A549 (cell line): ENCODE measurements at regions not wholly inside any gene's neighbourhood (a gene's known extent, or its start where the extent isn't known, plus 50 kb on each side); places are given as distances from the start of the nearest gene placed in this dataset.

Experiments used
- ATAC-seq, 2 experiments: fragments of 200-7000 bp in 1 of 2; fragments of >200 bp in 1 of 2; cut with Nextera tagmentation in 1 of 2; cut with Tn5 transposase in 1 of 2; 3 replicates each; pipeline versions ENCODE4 v1.8.0 to v1.9.1; 2018 to 2020; ENCODE audit warnings: mild to moderate bottlenecking in 1 of 2, moderate library complexity in 1 of 2
- CTCF ChIA-PET: fragments of 300-600 bp; sonication (Branson Sonifier 250); formaldehyde crosslinking; extraction: SDS; loops from one replicate; lab custom pipeline; 2021; ENCODE audit warnings: antibody characterized with exemption, inconsistent platforms; lab: Yijun Ruan, JAX
- POLR2A ChIA-PET: fragments of 350-600 bp; formaldehyde crosslinking; extraction: SDS; loops from one replicate; lab custom pipeline; 2021; ENCODE audit warnings: antibody characterized with exemption, inconsistent platforms; lab: Yijun Ruan, JAX
- DNase-seq, 2 experiments: peaks; one replicate each; pipeline versions ENCODE4 v3.0.0 to v3.0.0-alpha.2; 2011 to 2016; ENCODE audit warnings: low read depth in 1 of 2, low spot score in 1 of 2
- FAIRE-seq: peaks from 2 replicates; lab custom pipeline; 2011; peaks lifted over from hg19 to GRCh38; lab: Jason Lieb, UNC
- H3K27ac ChIP-seq, 2 experiments: fragments of >200 bp; sonication (Bioruptor Twin); formaldehyde crosslinking; 3 replicates each; pipeline ENCODE4 v1.5.1; 2016 to 2017
- H3K4me1 ChIP-seq: fragments of >200 bp; sonication (Bioruptor Twin); formaldehyde crosslinking; 3 replicates; pipeline ENCODE4 v1.6.1; 2016
- H3K4me2 ChIP-seq: fragments of >200 bp; sonication (Bioruptor Twin); formaldehyde crosslinking; 3 replicates; pipeline ENCODE4 v1.6.1; 2016
- H3K4me3 ChIP-seq: fragments of >200 bp; sonication (Bioruptor Twin); formaldehyde crosslinking; 3 replicates; pipeline ENCODE4 v1.5.1; 2016
- H3K9me3 ChIP-seq: fragments of >200 bp; sonication (Bioruptor Twin); formaldehyde crosslinking; 3 replicates; pipeline ENCODE4 v1.6.1; 2016
- BCL3 ChIP-seq: fragments of >200 bp; sonication (Bioruptor Twin); formaldehyde crosslinking; IDR thresholded peaks from 3 replicates; pipeline ENCODE4 v1.6.1; 2016
- BHLHE40 ChIP-seq: IDR thresholded peaks from 2 replicates; pipeline ENCODE4 v1.6.1; 2012; ENCODE audit warnings: low read depth, low read length, inconsistent platforms
- CBX2 ChIP-seq: fragments of 200-600 bp; sonication (generic); IDR thresholded peaks from 2 replicates; pipeline ENCODE4 v1.6.1; 2016; ENCODE audit warnings: low read depth, mild to moderate bottlenecking, borderline replicate concordance
- CBX8 ChIP-seq: fragments of 200-600 bp; sonication (generic); IDR thresholded peaks from 2 replicates; pipeline ENCODE4 v1.6.1; 2016
- E2F6 ChIP-seq: IDR thresholded peaks from 2 replicates; pipeline ENCODE4 v1.6.1; 2012; ENCODE audit warnings: low read depth, borderline replicate concordance
- EHF ChIP-seq: fragments of 250-450 bp; sonication (Bioruptor Pico); IDR thresholded peaks from 2 replicates; pipeline ENCODE4 v1.5.0; 2020; ENCODE audit warnings: mild to moderate bottlenecking
- EHMT2 ChIP-seq: fragments of 200-600 bp; sonication (generic); IDR thresholded peaks from 2 replicates; pipeline ENCODE4 v1.6.1; 2016; ENCODE audit warnings: antibody characterized with exemption, low read depth, mild to moderate bottlenecking, moderate library complexity
- ESRRA ChIP-seq: fragments of 150-350 bp; IDR thresholded peaks from 2 replicates; pipeline ENCODE4 v1.6.1; 2014; ENCODE audit warnings: mild to moderate bottlenecking, low read length, borderline replicate concordance
- FOSB ChIP-seq: fragments of 250-450 bp; sonication (Bioruptor Pico); IDR thresholded peaks from 2 replicates; pipeline ENCODE4 v1.5.0; 2020; ENCODE audit warnings: mild to moderate bottlenecking, moderate library complexity
- FOSL2 ChIP-seq, 2 experiments: fragments of 450-650 bp in 1 of 2; fragments of >200 bp in 1 of 2; sonication (Bioruptor Twin) in 1 of 2; formaldehyde crosslinking; IDR thresholded peaks; 2 replicates each; pipeline versions ENCODE4 v1.5.0 to v1.6.1; 2016 to 2020; ENCODE audit warnings: mild to moderate bottlenecking in 1 of 2, moderate library complexity in 1 of 2
- FOXS1 ChIP-seq: fragments of 250-450 bp; sonication (Bioruptor Pico); IDR thresholded peaks from 2 replicates; pipeline ENCODE4 v1.5.0; 2020; ENCODE audit warnings: mild to moderate bottlenecking, moderate library complexity
- GATA3 ChIP-seq: IDR thresholded peaks from 2 replicates; pipeline ENCODE4 v1.6.1; 2012; ENCODE audit warnings: borderline replicate concordance
- HDAC2 ChIP-seq: fragments of 200-600 bp; sonication (generic); IDR thresholded peaks from 2 replicates; pipeline ENCODE4 v1.6.1; 2016
- HOXA7 ChIP-seq: fragments of 250-450 bp; sonication (Bioruptor Pico); IDR thresholded peaks from 2 replicates; pipeline ENCODE4 v1.5.0; 2020; ENCODE audit warnings: mild to moderate bottlenecking, moderate library complexity
- HOXB13 ChIP-seq: fragments of 250-450 bp; sonication (Bioruptor Pico); IDR thresholded peaks from 2 replicates; pipeline ENCODE4 v1.5.0; 2020; ENCODE audit warnings: low read depth, mild to moderate bottlenecking, moderate library complexity
- JUN ChIP-seq, 2 experiments: fragments of >200 bp; sonication (Bioruptor Twin); formaldehyde crosslinking; IDR thresholded peaks; 2 replicates in 1 of 2; 3 replicates in 1 of 2; pipeline ENCODE4 v1.6.1; 2016 to 2017
- JUNB ChIP-seq: fragments of >200 bp; sonication (Bioruptor Twin); formaldehyde crosslinking; IDR thresholded peaks from 2 replicates; pipeline ENCODE4 v1.6.1; 2016
- KDM1A ChIP-seq: fragments of 200-600 bp; sonication (generic); IDR thresholded peaks from 2 replicates; pipeline ENCODE4 v1.6.1; 2016; ENCODE audit warnings: low read depth, mild to moderate bottlenecking
- KDM5A ChIP-seq: fragments of 200-600 bp; sonication (generic); IDR thresholded peaks from 2 replicates; pipeline ENCODE4 v1.6.1; 2016; ENCODE audit warnings: antibody characterized with exemption, mild to moderate bottlenecking
- NFE2L2 ChIP-seq: fragments of 150-350 bp; conservative IDR thresholded peaks from 2 replicates; pipeline ENCODE4 v1.6.1; 2014; ENCODE audit warnings: low read length
- NPAS2 ChIP-seq: fragments of 250-450 bp; sonication (Bioruptor Pico); IDR thresholded peaks from 2 replicates; pipeline ENCODE4 v1.8.0; 2022; ENCODE audit warnings: mild to moderate bottlenecking, moderate library complexity, borderline replicate concordance
- NR3C1 ChIP-seq: fragments of >200 bp; sonication (Bioruptor Twin); formaldehyde crosslinking; IDR thresholded peaks from 3 replicates; pipeline ENCODE4 v1.6.1; 2017
- POLR2A ChIP-seq: IDR thresholded peaks from 2 replicates; pipeline ENCODE4 v1.6.1; 2012; ENCODE audit warnings: mild to moderate bottlenecking, low read length
- RAD21 ChIP-seq, 2 experiments: fragments of >200 bp in 1 of 2; sonication (Bioruptor Twin) in 1 of 2; formaldehyde crosslinking in 1 of 2; IDR thresholded peaks in 1 of 2; conservative IDR thresholded peaks in 1 of 2; 2 replicates in 1 of 2; 3 replicates in 1 of 2; pipeline ENCODE4 v1.6.1; 2012 to 2018; ENCODE audit warnings: inconsistent platforms in 1 of 2
- RARB ChIP-seq: fragments of 250-450 bp; sonication (Bioruptor Pico); IDR thresholded peaks from 2 replicates; pipeline ENCODE4 v1.8.0; 2021; ENCODE audit warnings: mild to moderate bottlenecking, moderate library complexity
- RNF2 ChIP-seq: fragments of 200-600 bp; sonication (generic); IDR thresholded peaks from 2 replicates; pipeline ENCODE4 v1.6.1; 2016; ENCODE audit warnings: low read depth, mild to moderate bottlenecking, antibody characterized with exemption, moderate library complexity, borderline replicate concordance
- SMC3 ChIP-seq: fragments of >200 bp; sonication (Bioruptor Twin); formaldehyde crosslinking; IDR thresholded peaks from 3 replicates; pipeline ENCODE4 v1.6.1; 2018; ENCODE audit warnings: inconsistent platforms
- WGBS: methylation state at CpG from one replicate; pipeline ENCODE4 v1.1.6; 2017; ENCODE audit errors: missing lambda C conversion rate; 5-methylcytosine and 5-hydroxymethylcytosine counted together
- TF ChIP-seq, protein P1 (sequence below): IDR thresholded peaks from 2 replicates; pipeline ENCODE4 v1.6.1; 2012
- TF ChIP-seq, protein P2 (sequence below): fragments of 450-650 bp; IDR thresholded peaks from 2 replicates; pipeline ENCODE4 v1.6.1; 2014; ENCODE audit warnings: antibody characterized with exemption

DNA sequence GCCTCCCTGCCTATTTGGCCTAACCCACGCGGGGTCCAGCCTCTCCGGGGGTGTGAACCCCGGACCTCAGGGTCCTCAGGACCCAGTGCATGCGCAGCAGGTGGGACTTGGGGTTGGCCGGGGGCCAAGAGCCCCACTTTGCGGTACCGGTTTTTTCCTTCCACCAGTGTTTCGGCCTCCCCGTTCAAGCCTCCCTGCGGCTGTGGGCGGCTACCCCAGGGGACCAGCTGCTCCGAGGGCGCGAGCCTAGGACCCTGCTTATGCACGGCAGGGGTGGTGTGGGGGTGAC, 327.3 kb downstream of the ALG10 start:
- POLR2A ChIA-PET = no interaction called here
- peaks cover 25% of the 10 kb centered on the region; the same call in 2 of the 3 replicates for H3K4me1 ChIP-seq
- peak overlapping the region; percentile 80 to 92; a peak in 5 of 6 replicates for H3K27ac ChIP-seq
- H3K4me2 ChIP-seq = peak overlapping the region; percentile 93
- CTCF ChIA-PET = no interaction called here
- no peak for FAIRE-seq
- peak overlapping the region; percentile 64 for H3K4me3 ChIP-seq
- DNase-seq = no peak
- no peak for TF ChIP-seq FOSB
- TF ChIP-seq BCL3 = no peak
- TF ChIP-seq FOXS1 (CRISPR knock-in tag) = no peak
- TF ChIP-seq ESRRA = no peak
- TF ChIP-seq KDM1A = no peak
- TF ChIP-seq POLR2A = no peak
- TF ChIP-seq FOSL2 (IDR thresholded peaks at IDR 0.05) = no peak
- TF ChIP-seq FOSL2 (CRISPR knock-in tag; IDR thresholded peaks at IDR 0.05) = no peak
- no peak for TF ChIP-seq HOXB13
- TF ChIP-seq HOXA7 (CRISPR knock-in tag) = no peak
- no peak for TF ChIP-seq NFE2L2
- TF ChIP-seq HDAC2 = no peak
- TF ChIP-seq, protein P1, sequence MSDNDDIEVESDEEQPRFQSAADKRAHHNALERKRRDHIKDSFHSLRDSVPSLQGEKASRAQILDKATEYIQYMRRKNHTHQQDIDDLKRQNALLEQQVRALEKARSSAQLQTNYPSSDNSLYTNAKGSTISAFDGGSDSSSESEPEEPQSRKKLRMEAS = no peak
- TF ChIP-seq CBX2 = no peak
- TF ChIP-seq, protein P2, sequence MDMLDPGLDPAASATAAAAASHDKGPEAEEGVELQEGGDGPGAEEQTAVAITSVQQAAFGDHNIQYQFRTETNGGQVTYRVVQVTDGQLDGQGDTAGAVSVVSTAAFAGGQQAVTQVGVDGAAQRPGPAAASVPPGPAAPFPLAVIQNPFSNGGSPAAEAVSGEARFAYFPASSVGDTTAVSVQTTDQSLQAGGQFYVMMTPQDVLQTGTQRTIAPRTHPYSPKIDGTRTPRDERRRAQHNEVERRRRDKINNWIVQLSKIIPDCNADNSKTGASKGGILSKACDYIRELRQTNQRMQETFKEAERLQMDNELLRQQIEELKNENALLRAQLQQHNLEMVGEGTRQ = no peak
- TF ChIP-seq EHMT2 = no peak
- no peaks in the 10 kb centered on the region for H3K9me3 ChIP-seq
- WGBS = 14% methylated on average over 14 of the region's 16 CpGs
- ATAC-seq = no peak

- POLR2A ChIA-PET = no interaction called here
Observed at GRCh38 chr12:34350092-34351041, 328.1 kb downstream of the ALG10 start.

DNA sequence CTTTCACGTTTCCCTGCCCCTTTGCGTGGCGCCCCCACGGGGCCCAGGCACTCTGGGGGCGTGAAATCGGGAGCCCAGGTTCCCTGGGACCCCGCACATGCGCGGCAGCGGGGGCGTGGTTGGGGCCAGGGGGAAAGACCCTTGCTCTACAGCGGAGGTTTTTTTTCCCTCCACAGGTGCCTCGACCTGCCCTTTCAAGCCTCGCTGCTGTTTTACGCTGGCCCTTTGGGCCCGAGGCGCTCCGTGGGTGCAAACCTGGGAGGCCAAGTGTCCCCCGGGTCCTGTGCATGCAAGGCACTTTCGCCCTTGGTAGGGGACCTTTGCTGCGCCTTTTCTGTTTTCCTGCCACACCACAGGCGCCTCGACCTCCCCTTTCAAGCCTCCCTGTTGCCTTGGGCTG, 329.8 kb downstream of the ALG10 start:
- no peak for DNase-seq
- Histone ChIP-seq H3K4me1 (peaks cover 23% of the 10 kb centered on the region; the same call in 2 of the 3 replicates), H3K27ac (no peak overlapping the region), H3K9me3 (no peaks in the 10 kb centered on the region), H3K4me3 (no peak overlapping the region), H3K4me2 (peak overlapping the region; percentile 93)
- POLR2A ChIA-PET = no interaction called here
- no peak for FAIRE-seq
- CTCF ChIA-PET = no interaction called here
- ATAC-seq = no peak
- WGBS = 23% methylated on average over 20 of the region's 23 CpGs
- TF ChIP-seq, protein P1 = no peak
- no peak for TF ChIP-seq EHF (CRISPR knock-in tag)
- no peak for TF ChIP-seq CBX8
- TF ChIP-seq GATA3 = no peak
- no peak for TF ChIP-seq RARB (CRISPR knock-in tag)
- TF ChIP-seq RAD21 (conservative IDR thresholded peaks at IDR 0.05 in 1 of 2, IDR thresholded peaks at IDR 0.05 in 1 of 2) = no peak
- TF ChIP-seq BHLHE40 = no peak
- TF ChIP-seq KDM5A = no peak
- no peak for TF ChIP-seq ESRRA
- no peak for TF ChIP-seq NR3C1
- TF ChIP-seq BCL3 = no peak
- no peak for TF ChIP-seq NPAS2 (CRISPR knock-in tag)
- no peak for TF ChIP-seq SMC3
- TF ChIP-seq JUNB = no peak
- TF ChIP-seq FOSB = no peak

More at GRCh38 chr12:34350092-34351041, 328.1 kb downstream of the ALG10 start:
- WGBS = 8% methylated on average over 50 of the region's 56 CpGs
- no peaks in the 10 kb centered on the region for H3K9me3 ChIP-seq
- peak overlapping the region; percentile 80 to 92 for H3K27ac ChIP-seq
- CTCF ChIA-PET = no interaction called here
- ATAC-seq = no peak
- TF ChIP-seq E2F6 (peak; percentile 60; the same call in 1 of the 2 replicates), JUN (IDR thresholded peaks at IDR 0.05) (no peak), POLR2A (no peak), BHLHE40 (no peak), RNF2 (peak; percentile 23; the same call in 1 of the 2 replicates), GATA3 (no peak), FOSB (no peak)
- TF ChIP-seq, protein P1 = peak; percentile 30; the same call in 1 of the 2 replicates
- FAIRE-seq = no peak
- H3K4me2 ChIP-seq = peak overlapping the region; percentile 93
- H3K4me1 ChIP-seq = peaks cover 26% of the 10 kb centered on the region; the same call in 2 of the 3 replicates
- peak; percentile 44 to 62 for DNase-seq
- H3K4me3 ChIP-seq = peak overlapping the region; percentile 64
